LNCAP (cell line): ENCODE measurements at regions not wholly inside any gene's neighbourhood (a gene's known extent, or its start where the extent isn't known, plus 50 kb on each side); places are given as distances from the start of the nearest gene placed in this dataset.
A peak's percentile ranks its signal among the peaks of the same experiment; 100 is the strongest.

Experiments
- CTCF ChIP-seq: fragments of 450-650 bp; IDR thresholded peaks from 2 replicates; pipeline ENCODE4 v1.5.1; 2017; ENCODE audit warnings: mild to moderate bottlenecking

GRCh38 chr3:116512281-116512680, 67.0 kb upstream of the LSAMP start:
- no peak for TF ChIP-seq CTCF

- no peak for TF ChIP-seq CTCF
Observed at GRCh38 chr3:116512931-116513330, 67.6 kb upstream of the LSAMP start.

GRCh38 chr3:116515973-116516372, 70.7 kb upstream of the LSAMP start:
- no peak for TF ChIP-seq CTCF

- peak; percentile 33; the same call in 1 of the 2 replicates for TF ChIP-seq CTCF
Observed at GRCh38 chr3:116517308-116517707, 72.0 kb upstream of the LSAMP start.

GRCh38 chr3:116524453-116525210, 79.3 kb upstream of the LSAMP start:
- TF ChIP-seq CTCF: no peak

- no peak for TF ChIP-seq CTCF
Observed at GRCh38 chr3:116552246-116552645, 107.0 kb upstream of the LSAMP start.

- no peak for TF ChIP-seq CTCF
Observed at GRCh38 chr3:116553355-116553754, 108.1 kb upstream of the LSAMP start.

GRCh38 chr3:116561529-116561928, 116.2 kb upstream of the LSAMP start:
- no peak for TF ChIP-seq CTCF
